GM19324 (cell line): ENCODE measurements at regions not wholly inside any gene's neighbourhood (a gene's known extent, or its start where the extent isn't known, plus 50 kb on each side); places are given as distances from the start of the nearest gene placed in this dataset.
A peak's percentile ranks its signal among the peaks of the same experiment; 100 is the strongest.
"Not testable (repeated sequence)": the region's sequence is repeated elsewhere in the genome, so short reads cannot be mapped to it uniquely, and the experiment has no call there.

ENCODE experiments used
- ATAC-seq: cut with Tn5 transposase; IDR thresholded peaks from one replicate; pipeline ENCODE4 v1.9.1; 2021; ENCODE audit warnings: mild to moderate bottlenecking, moderate library complexity; ENCODE audit not compliant: unreplicated experiment, low FRiP score

GRCh38 chr4:189810318-189811181, 130.1 kb upstream of the FRG1 start:
- not testable (repeated sequence) for ATAC-seq

DNA sequence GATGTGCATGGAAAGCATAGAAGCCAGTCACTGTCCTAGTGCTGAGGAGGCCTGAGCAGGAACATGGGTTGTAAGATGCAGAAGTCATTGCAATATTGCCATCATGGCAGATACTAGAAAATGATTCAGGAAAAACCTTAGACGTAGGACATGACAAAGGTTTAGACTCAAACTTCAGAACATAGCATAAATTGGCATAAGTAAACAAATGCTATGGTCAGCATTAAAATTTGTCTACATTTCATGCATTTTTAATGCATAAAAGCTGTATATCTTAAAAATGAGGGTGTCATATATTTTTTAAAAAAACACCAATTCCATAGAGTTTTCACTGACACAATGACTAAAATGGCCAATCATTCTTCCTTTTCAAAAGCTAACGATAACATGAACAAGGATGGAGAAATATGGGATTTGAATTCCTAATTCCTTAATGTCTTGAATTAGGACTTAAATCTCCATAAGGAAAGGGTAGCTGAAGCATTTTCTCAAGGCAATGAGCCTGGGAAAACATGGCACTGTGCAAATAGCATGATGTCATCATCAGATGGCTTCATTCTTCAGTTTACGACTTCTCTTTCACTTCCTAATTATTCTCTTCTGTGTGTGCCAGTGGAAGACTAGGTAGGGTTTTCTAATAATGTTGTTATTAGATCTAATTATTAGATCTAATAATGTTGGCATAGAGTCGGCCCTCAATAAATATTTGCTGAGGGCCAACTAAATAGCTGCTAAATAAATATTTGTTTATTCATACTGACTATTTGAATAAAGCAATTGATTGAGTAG, 125.1 kb upstream of the FRG1 start:
- no peak for ATAC-seq

DNA sequence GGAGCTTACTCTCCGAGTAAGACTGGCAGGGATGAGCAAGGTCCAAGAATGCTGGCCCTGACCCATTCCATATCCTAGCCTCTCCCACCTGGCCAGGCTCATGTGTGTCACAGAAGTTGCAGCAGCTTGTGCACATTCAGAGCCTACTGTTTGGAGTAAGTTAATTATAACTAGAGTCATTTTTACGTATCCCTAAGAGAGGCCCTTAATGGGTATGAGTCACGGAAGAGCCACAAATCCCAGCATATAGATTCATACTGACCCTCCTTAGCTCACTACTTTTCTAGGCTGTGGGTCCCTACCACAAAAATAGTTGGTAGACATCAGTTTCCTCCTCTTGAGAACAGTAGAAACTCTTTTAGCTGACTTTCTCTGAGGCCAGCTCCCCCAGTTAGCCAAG, 118.3 kb upstream of the FRG1 start:
- ATAC-seq: no peak

- no peak for ATAC-seq
Measured at GRCh38 chr4:189823591-189823990, 117.1 kb upstream of the FRG1 start.

DNA sequence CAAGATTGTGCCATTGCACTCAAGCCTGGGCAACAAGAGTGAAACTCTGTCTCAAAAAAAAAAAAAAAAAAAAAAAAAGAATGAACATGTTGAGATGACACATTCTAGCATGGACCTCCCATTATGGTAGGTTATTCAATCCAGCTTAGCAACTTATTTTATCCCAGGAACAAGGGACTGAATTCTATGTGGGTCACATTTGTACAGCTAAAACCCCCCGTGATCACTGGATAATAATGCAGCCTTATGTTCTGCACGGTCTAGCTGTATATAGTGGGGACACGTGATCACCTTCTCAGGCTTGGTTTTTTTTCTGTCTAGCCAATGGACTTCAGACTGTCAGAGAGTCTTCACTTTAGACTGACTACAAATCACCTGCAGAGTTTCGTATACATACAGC, 115.2 kb upstream of the FRG1 start:
- no peak for ATAC-seq

- ATAC-seq: no peak
Measured at GRCh38 chr4:189826657-189827056, 114.0 kb upstream of the FRG1 start.

DNA sequence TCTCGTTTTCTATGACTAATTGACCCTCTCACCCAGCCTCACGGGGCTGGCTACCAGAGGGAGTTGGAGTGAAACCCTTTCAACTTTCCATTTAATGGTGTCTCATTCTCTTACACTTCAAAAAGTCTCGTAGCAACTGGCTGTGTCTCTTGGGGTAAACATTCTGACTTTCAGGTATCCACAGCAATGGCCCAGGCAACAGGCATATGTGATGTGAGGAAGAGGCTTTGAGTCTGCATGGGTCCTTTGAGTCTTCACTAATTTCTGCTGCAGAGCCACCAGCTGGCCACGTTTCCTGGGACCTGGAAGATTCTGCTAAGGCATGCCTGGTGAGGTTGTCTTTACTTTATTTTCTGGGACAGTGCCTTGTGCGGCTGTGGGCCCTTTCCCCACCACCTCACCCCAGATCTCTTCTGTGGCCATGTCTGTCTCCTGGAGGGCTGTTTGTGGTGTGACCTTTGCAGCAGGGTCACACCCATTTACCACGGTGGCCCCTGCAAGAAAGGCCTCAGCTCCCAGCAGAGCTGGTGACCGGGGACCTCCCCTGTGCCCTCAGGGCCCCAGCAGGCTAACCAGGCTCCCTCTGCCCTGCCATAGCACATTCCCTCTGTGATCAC, 112.5 kb upstream of the FRG1 start:
- no peak for ATAC-seq

- ATAC-seq: no peak
Measured at GRCh38 chr4:189832528-189832927, 108.1 kb upstream of the FRG1 start.

DNA sequence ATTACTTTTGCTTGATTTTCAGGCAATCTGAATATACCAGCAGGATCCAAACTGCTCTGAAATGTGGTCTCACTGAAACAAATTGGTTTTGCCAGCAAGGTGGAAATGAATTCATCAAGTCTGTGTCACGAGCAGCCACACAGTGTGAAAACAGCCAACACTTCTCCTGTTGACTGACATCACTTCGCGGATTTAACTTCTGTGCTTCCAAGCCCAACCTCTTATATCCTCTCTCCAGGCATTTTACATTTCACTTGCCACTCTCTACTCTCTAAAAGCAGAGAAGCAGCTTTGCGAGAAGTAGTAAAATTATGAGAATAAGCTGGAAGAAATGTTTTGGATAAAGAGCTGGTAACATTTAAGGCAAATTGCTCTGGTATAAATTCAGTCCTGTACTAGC, 106.1 kb upstream of the FRG1 start:
- ATAC-seq: no peak

- ATAC-seq: no peak
Measured at GRCh38 chr4:189835505-189835904, 105.2 kb upstream of the FRG1 start.

GRCh38 chr4:189837471-189837870, 103.2 kb upstream of the FRG1 start:
- ATAC-seq: no peak

DNA sequence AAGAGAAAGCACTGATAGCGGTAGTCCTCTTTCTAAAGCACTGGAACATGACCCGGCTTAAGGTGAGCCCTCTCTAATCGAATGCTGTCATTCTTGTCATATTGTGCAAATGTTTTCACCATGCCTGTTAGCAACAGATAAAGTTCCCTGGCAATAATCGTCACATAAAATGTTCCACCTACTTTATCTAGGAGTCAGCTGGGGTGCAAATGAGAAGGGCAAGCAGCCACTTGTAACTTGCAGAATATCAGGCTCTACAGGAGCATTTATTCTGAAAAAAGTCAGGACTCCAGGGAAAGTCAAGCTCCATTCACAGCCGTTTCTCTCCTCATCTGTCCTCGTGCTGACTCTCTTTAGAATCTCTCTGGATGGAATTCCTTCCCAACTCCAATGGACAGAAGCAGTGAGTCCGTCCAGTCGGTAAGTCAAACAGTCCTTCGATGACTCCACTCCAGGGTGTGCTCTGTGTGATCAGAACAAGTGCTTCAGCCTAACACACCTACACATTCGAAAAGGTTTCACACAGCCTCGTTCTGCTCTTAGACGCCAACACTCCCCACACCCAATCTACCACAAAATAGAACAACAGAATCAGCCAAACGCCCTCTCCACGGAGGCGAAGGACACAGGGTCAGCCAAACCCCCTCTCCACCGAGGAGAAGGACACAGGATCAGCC, 101.7 kb upstream of the FRG1 start:
- no peak for ATAC-seq

DNA sequence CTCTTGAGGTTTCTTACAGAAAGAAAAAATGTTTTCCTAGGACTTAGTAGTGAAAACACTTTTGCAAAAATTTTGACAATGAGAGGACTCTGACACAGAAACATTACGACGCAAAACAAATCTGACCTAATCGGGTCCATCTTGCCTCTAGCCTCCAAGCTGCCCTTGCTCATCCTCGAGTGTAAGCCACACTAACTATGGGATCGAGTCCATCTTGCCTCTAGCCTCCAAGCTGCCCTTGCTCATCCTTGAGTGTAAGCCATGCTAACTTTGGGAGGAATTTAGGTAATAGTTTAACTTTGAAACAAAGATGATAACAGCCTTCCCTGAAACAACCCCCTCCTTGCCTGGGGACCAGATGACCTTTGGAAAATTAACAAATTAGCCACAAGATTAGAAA, 100.3 kb upstream of the FRG1 start:
- ATAC-seq: no peak

GRCh38 chr4:189843413-189844009, 97.2 kb upstream of the FRG1 start:
- no peak for ATAC-seq

DNA sequence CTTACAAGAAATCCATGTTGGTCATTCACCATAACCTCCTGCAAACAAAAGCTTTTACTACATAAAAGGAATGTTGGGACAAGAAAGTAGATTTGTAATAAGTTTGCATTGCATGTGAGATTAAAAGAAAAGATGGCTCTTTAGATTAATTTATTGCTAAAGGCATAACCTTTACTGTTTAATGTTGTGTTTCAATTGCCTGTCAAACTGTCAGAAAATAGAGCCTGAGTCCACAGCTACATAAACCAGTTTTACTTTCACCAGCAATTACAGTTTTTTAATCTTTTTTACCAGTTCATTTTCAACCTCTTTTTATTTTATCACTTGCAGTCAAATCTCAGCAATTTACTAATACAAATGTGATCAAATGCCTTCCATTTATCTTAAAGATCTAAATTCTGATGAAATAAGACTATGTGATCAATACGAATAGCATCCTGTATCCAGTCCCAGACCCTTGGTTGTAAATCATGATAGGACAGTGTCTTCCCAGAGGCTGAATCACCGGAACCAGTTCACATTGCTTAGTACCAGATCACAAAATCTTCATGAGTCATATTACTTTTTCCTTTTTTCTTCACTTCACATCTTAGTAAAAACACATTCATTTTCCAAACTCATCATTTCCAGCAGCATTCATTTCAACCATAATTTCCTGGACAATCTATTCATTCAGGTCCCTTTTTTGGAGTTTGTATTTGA, 95.4 kb upstream of the FRG1 start:
- ATAC-seq: no peak

DNA sequence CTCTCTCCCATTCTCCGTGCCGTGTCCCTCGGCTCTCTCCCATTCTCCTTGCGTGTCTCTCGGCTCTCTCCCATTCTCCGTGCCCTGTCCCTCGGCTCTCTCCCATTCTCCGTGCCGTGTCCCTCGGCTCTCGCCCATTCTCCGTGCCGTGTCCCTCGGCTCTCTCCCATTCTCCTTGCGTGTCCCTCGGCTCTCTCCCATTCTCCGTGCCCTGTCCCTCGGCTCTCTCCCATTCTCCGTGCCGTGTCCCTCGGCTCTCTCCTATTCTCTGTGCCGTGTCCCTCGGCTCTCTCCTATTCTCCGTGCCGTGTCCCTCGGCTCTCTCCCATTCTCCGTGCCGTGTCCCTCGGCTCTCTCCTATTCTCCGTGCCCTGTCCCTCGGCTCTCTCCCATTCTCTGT, 94.6 kb upstream of the FRG1 start:
- not testable (repeated sequence) for ATAC-seq

GRCh38 chr4:189846608-189847007, 94.1 kb upstream of the FRG1 start:
- ATAC-seq: not testable (repeated sequence)

- ATAC-seq: not testable (repeated sequence)
Measured at GRCh38 chr4:189848672-189849071, 92.0 kb upstream of the FRG1 start.

GRCh38 chr4:189850239-189850856, 90.3 kb upstream of the FRG1 start:
- ATAC-seq: peak; percentile 74
